SK-N-SH (cell line): ENCODE measurements at regions not wholly inside any gene's neighbourhood (a gene's known extent, or its start where the extent isn't known, plus 50 kb on each side); places are given as distances from the start of the nearest gene placed in this dataset.

ENCODE experiments used
- EP300 ChIP-seq, 2 experiments: IDR thresholded peaks; 2 replicates each; pipeline versions ENCODE4 v1.4.0 to v1.6.1; 2012; ENCODE audit warnings: borderline replicate concordance in 1 of 2, low read depth in 1 of 2, low read length in 1 of 2
- EZH2phosphoT487 ChIP-seq: fragments of 200-600 bp; sonication (generic); IDR thresholded peaks from 2 replicates; pipeline ENCODE4 v1.6.1; 2017; ENCODE audit warnings: low read depth, mixed run types, mild to moderate bottlenecking, antibody characterized with exemption, moderate library complexity, borderline replicate concordance
- GABPA ChIP-seq: IDR thresholded peaks from 2 replicates; pipeline ENCODE4 v1.4.0; 2012; ENCODE audit warnings: low read depth, mild to moderate bottlenecking
- NRF1 ChIP-seq: IDR thresholded peaks from 2 replicates; pipeline ENCODE4 v1.6.1; 2012; ENCODE audit warnings: low read depth, mild to moderate bottlenecking, low read length
- POLR2AphosphoS5 ChIP-seq: IDR thresholded peaks from 2 replicates; pipeline ENCODE4 v1.6.1; 2012; ENCODE audit warnings: low read depth, low read length
- RAD21 ChIP-seq: IDR thresholded peaks from 2 replicates; pipeline ENCODE4 v1.6.1; 2012; ENCODE audit warnings: mild to moderate bottlenecking, low read length
- SMC3 ChIP-seq: IDR thresholded peaks from 2 replicates; pipeline ENCODE4 v1.6.1; 2012; ENCODE audit warnings: low read depth, low read length, improper control_type of control experiment
- TAF1 ChIP-seq: IDR thresholded peaks from 2 replicates; pipeline ENCODE4 v1.6.1; 2012; ENCODE audit warnings: low read depth, mild to moderate bottlenecking, low read length, moderate library complexity, borderline replicate concordance
- TEAD4 ChIP-seq: IDR thresholded peaks from 2 replicates; pipeline ENCODE4 v1.4.0; 2012; ENCODE audit warnings: mild to moderate bottlenecking, borderline replicate concordance; ENCODE audit not compliant: insufficient read depth
- YY1 ChIP-seq: IDR thresholded peaks from 2 replicates; pipeline ENCODE4 v1.4.0; 2012; ENCODE audit warnings: low read depth, mild to moderate bottlenecking
- TF ChIP-seq, protein P1 (sequence below): fragments of 200-600 bp; sonication (generic); IDR thresholded peaks from 2 replicates; pipeline ENCODE4 v1.6.1; 2017; ENCODE audit warnings: antibody characterized with exemption, mild to moderate bottlenecking, moderate library complexity
- TF ChIP-seq, protein P2 (sequence below): IDR thresholded peaks from 2 replicates; pipeline ENCODE4 v1.4.0; 2012; ENCODE audit warnings: low read depth
- TF ChIP-seq, protein P3 (sequence below): IDR thresholded peaks from 2 replicates; pipeline ENCODE4; 2012
- TF ChIP-seq, protein P4 (sequence below): IDR thresholded peaks from 2 replicates; pipeline ENCODE4 v1.4.0; 2012; ENCODE audit warnings: low read depth, borderline replicate concordance

DNA sequence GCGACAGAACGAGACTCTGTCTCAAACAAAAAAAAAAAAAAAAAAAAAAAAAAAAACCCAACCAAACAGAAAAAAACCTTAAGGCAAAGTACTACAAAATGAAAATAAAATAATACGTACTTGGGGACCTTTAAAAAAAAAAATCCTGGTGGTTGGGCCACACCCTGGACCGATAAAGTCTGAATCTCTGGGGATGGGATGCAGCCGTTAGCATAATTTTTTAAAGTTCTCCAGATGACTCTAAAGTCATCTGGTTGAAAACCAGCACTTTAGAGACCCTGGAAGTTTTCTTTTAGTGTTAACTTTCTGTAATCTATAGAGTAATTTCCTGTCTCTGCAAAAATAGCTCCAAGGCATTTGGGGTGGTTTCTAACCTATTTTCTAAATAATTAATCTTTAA lies 142.9 kb upstream of the SALL4 start:
- TF ChIP-seq NRF1 (no peak), RAD21 (no peak), EP300 (IDR thresholded peaks at IDR 0.05; ENCODE audit: borderline replicate concordance in 1 of 2, low read depth in 1 of 2, low read length in 1 of 2) (no peak), YY1 (no peak), SMC3 (no peak), POLR2AphosphoS5 (no peak), EZH2phosphoT487 (no peak), TAF1 (no peak), GABPA (no peak), TEAD4 (no peak)
- TF ChIP-seq, protein P1, sequence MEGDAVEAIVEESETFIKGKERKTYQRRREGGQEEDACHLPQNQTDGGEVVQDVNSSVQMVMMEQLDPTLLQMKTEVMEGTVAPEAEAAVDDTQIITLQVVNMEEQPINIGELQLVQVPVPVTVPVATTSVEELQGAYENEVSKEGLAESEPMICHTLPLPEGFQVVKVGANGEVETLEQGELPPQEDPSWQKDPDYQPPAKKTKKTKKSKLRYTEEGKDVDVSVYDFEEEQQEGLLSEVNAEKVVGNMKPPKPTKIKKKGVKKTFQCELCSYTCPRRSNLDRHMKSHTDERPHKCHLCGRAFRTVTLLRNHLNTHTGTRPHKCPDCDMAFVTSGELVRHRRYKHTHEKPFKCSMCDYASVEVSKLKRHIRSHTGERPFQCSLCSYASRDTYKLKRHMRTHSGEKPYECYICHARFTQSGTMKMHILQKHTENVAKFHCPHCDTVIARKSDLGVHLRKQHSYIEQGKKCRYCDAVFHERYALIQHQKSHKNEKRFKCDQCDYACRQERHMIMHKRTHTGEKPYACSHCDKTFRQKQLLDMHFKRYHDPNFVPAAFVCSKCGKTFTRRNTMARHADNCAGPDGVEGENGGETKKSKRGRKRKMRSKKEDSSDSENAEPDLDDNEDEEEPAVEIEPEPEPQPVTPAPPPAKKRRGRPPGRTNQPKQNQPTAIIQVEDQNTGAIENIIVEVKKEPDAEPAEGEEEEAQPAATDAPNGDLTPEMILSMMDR = no peak
- TF ChIP-seq, protein P2, sequence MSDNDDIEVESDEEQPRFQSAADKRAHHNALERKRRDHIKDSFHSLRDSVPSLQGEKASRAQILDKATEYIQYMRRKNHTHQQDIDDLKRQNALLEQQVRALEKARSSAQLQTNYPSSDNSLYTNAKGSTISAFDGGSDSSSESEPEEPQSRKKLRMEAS = no peak
- TF ChIP-seq, protein P3, sequence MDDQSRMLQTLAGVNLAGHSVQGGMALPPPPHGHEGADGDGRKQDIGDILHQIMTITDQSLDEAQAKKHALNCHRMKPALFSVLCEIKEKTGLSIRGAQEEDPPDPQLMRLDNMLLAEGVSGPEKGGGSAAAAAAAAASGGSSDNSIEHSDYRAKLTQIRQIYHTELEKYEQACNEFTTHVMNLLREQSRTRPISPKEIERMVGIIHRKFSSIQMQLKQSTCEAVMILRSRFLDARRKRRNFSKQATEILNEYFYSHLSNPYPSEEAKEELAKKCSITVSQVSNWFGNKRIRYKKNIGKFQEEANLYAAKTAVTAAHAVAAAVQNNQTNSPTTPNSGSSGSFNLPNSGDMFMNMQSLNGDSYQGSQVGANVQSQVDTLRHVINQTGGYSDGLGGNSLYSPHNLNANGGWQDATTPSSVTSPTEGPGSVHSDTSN = no peak
- TF ChIP-seq, protein P4, sequence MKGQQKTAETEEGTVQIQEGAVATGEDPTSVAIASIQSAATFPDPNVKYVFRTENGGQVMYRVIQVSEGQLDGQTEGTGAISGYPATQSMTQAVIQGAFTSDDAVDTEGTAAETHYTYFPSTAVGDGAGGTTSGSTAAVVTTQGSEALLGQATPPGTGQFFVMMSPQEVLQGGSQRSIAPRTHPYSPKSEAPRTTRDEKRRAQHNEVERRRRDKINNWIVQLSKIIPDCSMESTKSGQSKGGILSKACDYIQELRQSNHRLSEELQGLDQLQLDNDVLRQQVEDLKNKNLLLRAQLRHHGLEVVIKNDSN = no peak
